ENCODE measurements at regions not wholly inside any gene's neighbourhood (a gene's known extent, or its start where the extent isn't known, plus 50 kb on each side); places are given as distances from the start of the nearest gene placed in this dataset.
"Not testable (repeated sequence)": the region's sequence is repeated elsewhere in the genome, so short reads cannot be mapped to it uniquely, and the experiment has no call there.

- intact Hi-C loops (cut with DNase I): no loop called here
- Histone ChIP-seq H3K27ac (no peak overlapping the region), H3K4me3 (replicated peaks in 1 of 3) (no peak overlapping the region), H3K27me3 (no peaks in the 10 kb centered on the region), H3K4me1 (peaks cover 0 to 6% of the 10 kb centered on the region in 2 donors), H3K36me3 (no peaks in the 10 kb centered on the region), H3K9me3 (no peaks in the 10 kb centered on the region)
- DNase-seq: no peak
- WGBS, 2 donors: 69 to 73% methylated on average over 3 of the region's 3 CpGs
- TF ChIP-seq POLR2A (IDR thresholded peaks at IDR 0.05) (no peak), CTCF (IDR thresholded peaks at IDR 0.05) (no peak)
Measured at GRCh38 chr14:30240685-30241084, 313.0 kb upstream of the PRKD1 start.

- TF ChIP-seq POLR2A (IDR thresholded peaks at IDR 0.05) (no peak), CTCF (IDR thresholded peaks at IDR 0.05) (no peak)
- Histone ChIP-seq H3K27me3 (no peaks in the 10 kb centered on the region), H3K9me3 (no peaks in the 10 kb centered on the region), H3K4me3 (replicated peaks in 1 of 3) (no peak overlapping the region), H3K36me3 (no peaks in the 10 kb centered on the region), H3K27ac (no peak overlapping the region), H3K4me1 (peaks cover 0 to 6% of the 10 kb centered on the region in 2 donors)
- intact Hi-C loops (cut with DNase I): no loop called here
- no peak for DNase-seq
- WGBS, 2 donors: 64 to 69% methylated on average over 2 of the region's 2 CpGs
Measured at GRCh38 chr14:30242744-30243143, 315.1 kb upstream of the PRKD1 start.

- DNase-seq: no peak
- TF ChIP-seq CTCF (IDR thresholded peaks at IDR 0.05) (no peak), POLR2A (IDR thresholded peaks at IDR 0.05) (no peak)
- Histone ChIP-seq H3K36me3 (no peaks in the 10 kb centered on the region), H3K27ac (no peak overlapping the region), H3K4me3 (replicated peaks in 1 of 3) (no peak overlapping the region), H3K9me3 (no peaks in the 10 kb centered on the region), H3K27me3 (no peaks in the 10 kb centered on the region), H3K4me1 (peaks cover 0 to 6% of the 10 kb centered on the region in 2 donors)
- intact Hi-C loops (cut with DNase I): no loop called here
- WGBS, 2 donors: 86 to 95% methylated on average over 1 of the region's 1 CpG
Measured at GRCh38 chr14:30243207-30243606, 315.6 kb upstream of the PRKD1 start.

- TF ChIP-seq CTCF (IDR thresholded peaks at IDR 0.05): no peak
- no peak for TF ChIP-seq POLR2A (IDR thresholded peaks at IDR 0.05)
- 0% methylated on average over 1 of the region's 1 CpG for WGBS, 2 donors
- H3K4me1 ChIP-seq: peaks cover 0 to 6% of the 10 kb centered on the region in 2 donors
- DNase-seq: no peak
- no peak overlapping the region for H3K4me3 ChIP-seq (replicated peaks in 1 of 3)
- H3K27me3 ChIP-seq: no peaks in the 10 kb centered on the region
- H3K27ac ChIP-seq: no peak overlapping the region
- H3K9me3 ChIP-seq: no peaks in the 10 kb centered on the region
- H3K36me3 ChIP-seq: no peaks in the 10 kb centered on the region
- intact Hi-C loops (cut with DNase I): no loop called here
Measured at GRCh38 chr14:30243805-30244204, 315.2 kb upstream of the G2E3 start.

GRCh38 chr14:30244348-30244747, 314.6 kb upstream of the G2E3 start:
- H3K36me3 ChIP-seq; H3K4me1 ChIP-seq; H3K27ac ChIP-seq; H3K27me3 ChIP-seq; H3K4me3 ChIP-seq (replicated peaks in 1 of 3); H3K9me3 ChIP-seq; intact Hi-C loops (cut with DNase I); DNase-seq: not testable (repeated sequence)
- WGBS, 2 donors: 69 to 83% methylated on average over 4 of the region's 4 CpGs

GRCh38 chr14:30251017-30251416, 307.9 kb upstream of the G2E3 start:
- Histone ChIP-seq H3K27ac (no peak overlapping the region), H3K4me1 (peaks cover 0 to 4% of the 10 kb centered on the region in 2 donors), H3K27me3 (no peaks in the 10 kb centered on the region), H3K36me3 (no peaks in the 10 kb centered on the region), H3K9me3 (no peaks in the 10 kb centered on the region), H3K4me3 (replicated peaks in 1 of 3) (no peak overlapping the region)
- intact Hi-C loops (cut with DNase I): no loop called here
- DNase-seq: no peak
- TF ChIP-seq CTCF (IDR thresholded peaks at IDR 0.05): no peak
- no peak for TF ChIP-seq POLR2A (IDR thresholded peaks at IDR 0.05)
